A549 (cell line): ENCODE measurements at regions not wholly inside any gene's neighbourhood (a gene's known extent, or its start where the extent isn't known, plus 50 kb on each side); places are given as distances from the start of the nearest gene placed in this dataset.

ENCODE experiments used
- ATAC-seq, 2 experiments: fragments of 200-7000 bp in 1 of 2; fragments of >200 bp in 1 of 2; cut with Nextera tagmentation in 1 of 2; cut with Tn5 transposase in 1 of 2; 3 replicates each; pipeline versions ENCODE4 v1.8.0 to v1.9.1; 2018 to 2020; ENCODE audit warnings: mild to moderate bottlenecking in 1 of 2, moderate library complexity in 1 of 2
- CTCF ChIA-PET: fragments of 300-600 bp; sonication (Branson Sonifier 250); formaldehyde crosslinking; extraction: SDS; loops from one replicate; lab custom pipeline; 2021; ENCODE audit warnings: antibody characterized with exemption, inconsistent platforms; lab: Yijun Ruan, JAX
- POLR2A ChIA-PET: fragments of 350-600 bp; formaldehyde crosslinking; extraction: SDS; loops from one replicate; lab custom pipeline; 2021; ENCODE audit warnings: antibody characterized with exemption, inconsistent platforms; lab: Yijun Ruan, JAX
- DNase-seq, 2 experiments: peaks; one replicate each; pipeline versions ENCODE4 v3.0.0 to v3.0.0-alpha.2; 2011 to 2016; ENCODE audit warnings: low read depth in 1 of 2, low spot score in 1 of 2
- FAIRE-seq: peaks from 2 replicates; lab custom pipeline; 2011; peaks lifted over from hg19 to GRCh38; lab: Jason Lieb, UNC
- H3K27ac ChIP-seq, 2 experiments: fragments of >200 bp; sonication (Bioruptor Twin); formaldehyde crosslinking; 3 replicates each; pipeline ENCODE4 v1.5.1; 2016 to 2017
- H3K4me1 ChIP-seq: fragments of >200 bp; sonication (Bioruptor Twin); formaldehyde crosslinking; 3 replicates; pipeline ENCODE4 v1.6.1; 2016
- H3K4me2 ChIP-seq: fragments of >200 bp; sonication (Bioruptor Twin); formaldehyde crosslinking; 3 replicates; pipeline ENCODE4 v1.6.1; 2016
- H3K4me3 ChIP-seq: fragments of >200 bp; sonication (Bioruptor Twin); formaldehyde crosslinking; 3 replicates; pipeline ENCODE4 v1.5.1; 2016
- H3K9me3 ChIP-seq: fragments of >200 bp; sonication (Bioruptor Twin); formaldehyde crosslinking; 3 replicates; pipeline ENCODE4 v1.6.1; 2016
- BHLHE40 ChIP-seq: IDR thresholded peaks from 2 replicates; pipeline ENCODE4 v1.6.1; 2012; ENCODE audit warnings: low read depth, low read length, inconsistent platforms
- CBX8 ChIP-seq: fragments of 200-600 bp; sonication (generic); IDR thresholded peaks from 2 replicates; pipeline ENCODE4 v1.6.1; 2016
- CHD2 ChIP-seq: fragments of 150-350 bp; IDR thresholded peaks from 2 replicates; pipeline ENCODE4 v1.6.1; 2014; ENCODE audit warnings: low read length; ENCODE audit not compliant: partially characterized antibody
- CHD4 ChIP-seq: fragments of 200-600 bp; sonication (generic); IDR thresholded peaks from 2 replicates; pipeline ENCODE4 v1.6.1; 2016; ENCODE audit warnings: antibody characterized with exemption, mild to moderate bottlenecking, borderline replicate concordance
- EHF ChIP-seq: fragments of 250-450 bp; sonication (Bioruptor Pico); IDR thresholded peaks from 2 replicates; pipeline ENCODE4 v1.5.0; 2020; ENCODE audit warnings: mild to moderate bottlenecking
- ESRRA ChIP-seq: fragments of 150-350 bp; IDR thresholded peaks from 2 replicates; pipeline ENCODE4 v1.6.1; 2014; ENCODE audit warnings: mild to moderate bottlenecking, low read length, borderline replicate concordance
- FOSL2 ChIP-seq, 2 experiments: fragments of 450-650 bp in 1 of 2; fragments of >200 bp in 1 of 2; sonication (Bioruptor Twin) in 1 of 2; formaldehyde crosslinking; IDR thresholded peaks; 2 replicates each; pipeline versions ENCODE4 v1.5.0 to v1.6.1; 2016 to 2020; ENCODE audit warnings: mild to moderate bottlenecking in 1 of 2, moderate library complexity in 1 of 2
- FOXS1 ChIP-seq: fragments of 250-450 bp; sonication (Bioruptor Pico); IDR thresholded peaks from 2 replicates; pipeline ENCODE4 v1.5.0; 2020; ENCODE audit warnings: mild to moderate bottlenecking, moderate library complexity
- GATA3 ChIP-seq: IDR thresholded peaks from 2 replicates; pipeline ENCODE4 v1.6.1; 2012; ENCODE audit warnings: borderline replicate concordance
- HOXA7 ChIP-seq: fragments of 250-450 bp; sonication (Bioruptor Pico); IDR thresholded peaks from 2 replicates; pipeline ENCODE4 v1.5.0; 2020; ENCODE audit warnings: mild to moderate bottlenecking, moderate library complexity
- HOXB5 ChIP-seq: fragments of 250-450 bp; sonication (Bioruptor Pico); IDR thresholded peaks from 2 replicates; pipeline ENCODE4 v1.5.0; 2020; ENCODE audit warnings: mild to moderate bottlenecking, moderate library complexity
- JUN ChIP-seq, 2 experiments: fragments of >200 bp; sonication (Bioruptor Twin); formaldehyde crosslinking; IDR thresholded peaks; 2 replicates in 1 of 2; 3 replicates in 1 of 2; pipeline ENCODE4 v1.6.1; 2016 to 2017
- KDM1A ChIP-seq: fragments of 200-600 bp; sonication (generic); IDR thresholded peaks from 2 replicates; pipeline ENCODE4 v1.6.1; 2016; ENCODE audit warnings: low read depth, mild to moderate bottlenecking
- KDM5A ChIP-seq: fragments of 200-600 bp; sonication (generic); IDR thresholded peaks from 2 replicates; pipeline ENCODE4 v1.6.1; 2016; ENCODE audit warnings: antibody characterized with exemption, mild to moderate bottlenecking
- MAFK ChIP-seq: fragments of 450-650 bp; IDR thresholded peaks from 2 replicates; pipeline ENCODE4 v1.6.1; 2014; ENCODE audit not compliant: partially characterized antibody
- NR3C1 ChIP-seq: fragments of >200 bp; sonication (Bioruptor Twin); formaldehyde crosslinking; IDR thresholded peaks from 3 replicates; pipeline ENCODE4 v1.6.1; 2017
- RAD21 ChIP-seq, 2 experiments: fragments of >200 bp in 1 of 2; sonication (Bioruptor Twin) in 1 of 2; formaldehyde crosslinking in 1 of 2; IDR thresholded peaks in 1 of 2; conservative IDR thresholded peaks in 1 of 2; 2 replicates in 1 of 2; 3 replicates in 1 of 2; pipeline ENCODE4 v1.6.1; 2012 to 2018; ENCODE audit warnings: inconsistent platforms in 1 of 2
- RARB ChIP-seq: fragments of 250-450 bp; sonication (Bioruptor Pico); IDR thresholded peaks from 2 replicates; pipeline ENCODE4 v1.8.0; 2021; ENCODE audit warnings: mild to moderate bottlenecking, moderate library complexity
- RCOR1 ChIP-seq: fragments of 150-350 bp; IDR thresholded peaks from 2 replicates; pipeline ENCODE4 v1.6.1; 2014; ENCODE audit warnings: antibody characterized with exemption, low read length, low read depth
- RFX5 ChIP-seq: fragments of 450-650 bp; IDR thresholded peaks from 2 replicates; pipeline ENCODE4 v1.7.1; 2014; ENCODE audit warnings: antibody characterized with exemption, mild to moderate bottlenecking, moderate library complexity
- RNF2 ChIP-seq: fragments of 200-600 bp; sonication (generic); IDR thresholded peaks from 2 replicates; pipeline ENCODE4 v1.6.1; 2016; ENCODE audit warnings: low read depth, mild to moderate bottlenecking, antibody characterized with exemption, moderate library complexity, borderline replicate concordance
- TFCP2L1 ChIP-seq: fragments of 250-450 bp; sonication (Bioruptor Pico); IDR thresholded peaks from 2 replicates; pipeline ENCODE4 v1.5.0; 2021; ENCODE audit warnings: mild to moderate bottlenecking
- TP53 ChIP-seq: fragments of 250-450 bp; sonication (Bioruptor Pico); IDR thresholded peaks from 2 replicates; pipeline ENCODE4 v1.5.0; 2021; ENCODE audit warnings: mild to moderate bottlenecking, moderate library complexity
- ZC3H11A ChIP-seq: fragments of 450-650 bp; IDR thresholded peaks from 2 replicates; pipeline ENCODE4 v1.6.1; 2014; ENCODE audit warnings: antibody characterized with exemption, mild to moderate bottlenecking
- ZFP36 ChIP-seq: fragments of 450-650 bp; IDR thresholded peaks from 2 replicates; pipeline ENCODE4 v1.6.1; 2014; ENCODE audit warnings: borderline replicate concordance; ENCODE audit not compliant: partially characterized antibody
- ZNF302 ChIP-seq: fragments of 250-450 bp; sonication (Bioruptor Pico); IDR thresholded peaks from 2 replicates; pipeline ENCODE4 v1.9.0; 2021; ENCODE audit warnings: inconsistent platforms, mild to moderate bottlenecking, moderate library complexity
- ZSCAN20 ChIP-seq: fragments of 250-450 bp; sonication (Bioruptor Pico); IDR thresholded peaks from 2 replicates; pipeline ENCODE4 v1.8.0; 2022; ENCODE audit warnings: mild to moderate bottlenecking, moderate library complexity
- WGBS: methylation state at CpG from one replicate; pipeline ENCODE4 v1.1.6; 2017; ENCODE audit errors: missing lambda C conversion rate; 5-methylcytosine and 5-hydroxymethylcytosine counted together
- TF ChIP-seq, protein P1 (sequence below): fragments of 250-450 bp; sonication (Bioruptor Pico); IDR thresholded peaks from 2 replicates; pipeline ENCODE4 v1.5.0; 2020; ENCODE audit warnings: low read depth, mild to moderate bottlenecking, moderate library complexity
- TF ChIP-seq, protein P2 (sequence below): fragments of 450-650 bp; IDR thresholded peaks from 2 replicates; pipeline ENCODE4 v1.6.1; 2014; ENCODE audit warnings: antibody characterized with exemption
- TF ChIP-seq, protein P3 (sequence below): IDR thresholded peaks from 2 replicates; pipeline ENCODE4 v1.6.1; 2012
- TF ChIP-seq, protein P4 (sequence below): fragments of 150-350 bp; IDR thresholded peaks from 2 replicates; pipeline ENCODE4 v1.6.1; 2014; ENCODE audit warnings: low read depth, mild to moderate bottlenecking, low read length
- TF ChIP-seq, protein P5 (sequence below): fragments of >200 bp; sonication (Bioruptor Twin); formaldehyde crosslinking; IDR thresholded peaks from 3 replicates; pipeline ENCODE4 v1.6.1; 2016

DNA sequence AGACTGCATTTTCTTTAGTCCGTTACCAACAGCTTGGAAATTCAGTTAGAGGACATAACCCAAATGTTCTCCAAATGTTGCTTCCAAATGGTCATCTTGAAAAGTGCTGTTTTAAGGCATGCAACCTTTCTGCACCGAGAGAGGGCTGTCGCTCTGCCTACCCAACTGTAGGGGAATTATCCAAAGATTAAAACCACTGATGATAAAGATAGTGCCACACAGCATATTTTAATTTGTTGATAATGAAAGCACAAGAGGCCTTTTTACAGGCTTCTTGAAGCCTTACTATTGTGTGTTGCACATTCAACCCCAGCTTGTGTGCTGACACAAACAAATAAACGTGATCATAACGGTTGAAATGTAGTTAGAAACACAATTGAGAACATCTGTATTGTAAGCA, 121.5 kb downstream of the LMO4 start:
- DNase-seq = no peak
- no peak for FAIRE-seq
- Histone ChIP-seq H3K9me3 (no peaks in the 10 kb centered on the region; the same call in 2 of the 3 replicates), H3K4me1 (no peaks in the 10 kb centered on the region), H3K27ac (no peak overlapping the region)
- WGBS = 80% methylated on average over 5 of the region's 5 CpGs
- no peak for ATAC-seq
- POLR2A ChIA-PET = no interaction called here
- TF ChIP-seq RNF2 (no peak), MAFK (no peak), ZFP36 (no peak), RCOR1 (no peak), TP53 (CRISPR knock-in tag) (no peak), CHD4 (no peak), KDM1A (no peak), TFCP2L1 (no peak), HOXB5 (CRISPR knock-in tag) (no peak), RARB (CRISPR knock-in tag) (no peak), ZNF302 (no peak), RFX5 (no peak), GATA3 (no peak), ZSCAN20 (CRISPR knock-in tag) (no peak), NR3C1 (no peak), FOSL2 (IDR thresholded peaks at IDR 0.05) (no peak), FOSL2 (CRISPR knock-in tag; IDR thresholded peaks at IDR 0.05) (no peak), CHD2 (no peak)
- TF ChIP-seq, protein P1, sequence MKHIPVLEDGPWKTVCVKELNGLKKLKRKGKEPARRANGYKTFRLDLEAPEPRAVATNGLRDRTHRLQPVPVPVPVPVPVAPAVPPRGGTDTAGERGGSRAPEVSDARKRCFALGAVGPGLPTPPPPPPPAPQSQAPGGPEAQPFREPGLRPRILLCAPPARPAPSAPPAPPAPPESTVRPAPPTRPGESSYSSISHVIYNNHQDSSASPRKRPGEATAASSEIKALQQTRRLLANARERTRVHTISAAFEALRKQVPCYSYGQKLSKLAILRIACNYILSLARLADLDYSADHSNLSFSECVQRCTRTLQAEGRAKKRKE (CRISPR knock-in tag) = no peak
- TF ChIP-seq, protein P2, sequence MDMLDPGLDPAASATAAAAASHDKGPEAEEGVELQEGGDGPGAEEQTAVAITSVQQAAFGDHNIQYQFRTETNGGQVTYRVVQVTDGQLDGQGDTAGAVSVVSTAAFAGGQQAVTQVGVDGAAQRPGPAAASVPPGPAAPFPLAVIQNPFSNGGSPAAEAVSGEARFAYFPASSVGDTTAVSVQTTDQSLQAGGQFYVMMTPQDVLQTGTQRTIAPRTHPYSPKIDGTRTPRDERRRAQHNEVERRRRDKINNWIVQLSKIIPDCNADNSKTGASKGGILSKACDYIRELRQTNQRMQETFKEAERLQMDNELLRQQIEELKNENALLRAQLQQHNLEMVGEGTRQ = no peak
- TF ChIP-seq, all 56 proteins: peak for 0
- Histone ChIP-seq H3K4me3 (no peak overlapping the region), H3K4me2 (no peak overlapping the region)
- CTCF ChIA-PET = no interaction called here

DNA sequence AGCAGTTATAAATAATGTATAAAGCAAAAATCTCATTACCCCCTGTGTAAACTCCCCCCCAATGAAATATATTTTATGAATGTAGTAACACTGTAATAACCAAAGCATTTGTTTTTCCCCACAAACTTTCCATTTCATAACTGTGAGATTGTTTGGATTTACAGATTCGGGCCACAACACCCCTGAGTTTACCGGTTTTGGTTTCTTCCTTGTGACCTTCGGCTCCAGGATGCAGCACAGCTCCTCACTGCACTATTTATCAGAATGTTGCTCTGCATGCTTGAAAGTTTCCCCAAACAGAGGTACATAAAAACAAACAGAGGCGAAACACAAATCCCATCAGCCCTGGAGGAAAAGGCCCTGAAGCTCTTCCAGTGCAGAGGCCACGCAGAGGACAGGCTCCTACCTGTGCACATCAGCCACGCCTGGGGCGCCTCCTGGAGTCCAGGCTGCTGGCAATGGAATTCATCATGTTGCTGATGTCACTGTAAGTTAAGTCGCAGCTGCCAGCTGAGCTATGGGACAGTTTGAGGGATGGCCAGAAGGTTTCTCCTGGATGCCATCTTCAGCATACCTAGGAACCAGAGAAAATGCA, 122.0 kb downstream of the LMO4 start:
- DNase-seq = peak in 1 of 2 experiments; percentile 21
- H3K4me2 ChIP-seq = no peak overlapping the region
- no peak overlapping the region for H3K27ac ChIP-seq
- ChIA-PET CTCF (no interaction called here), POLR2A (no interaction called here)
- H3K9me3 ChIP-seq = no peaks in the 10 kb centered on the region; the same call in 2 of the 3 replicates
- H3K4me1 ChIP-seq = no peaks in the 10 kb centered on the region
- FAIRE-seq = no peak
- 67% methylated on average over 8 of the region's 8 CpGs for WGBS
- peak in 1 of 2 experiments; percentile 23; a peak in 1 of 6 replicates for ATAC-seq
- H3K4me3 ChIP-seq = no peak overlapping the region
- TF ChIP-seq, protein P3, sequence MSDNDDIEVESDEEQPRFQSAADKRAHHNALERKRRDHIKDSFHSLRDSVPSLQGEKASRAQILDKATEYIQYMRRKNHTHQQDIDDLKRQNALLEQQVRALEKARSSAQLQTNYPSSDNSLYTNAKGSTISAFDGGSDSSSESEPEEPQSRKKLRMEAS = no peak
- TF ChIP-seq HOXB5 (CRISPR knock-in tag) = no peak
- TF ChIP-seq CBX8 = no peak
- TF ChIP-seq JUN (IDR thresholded peaks at IDR 0.05) = no peak
- TF ChIP-seq ESRRA = no peak
- no peak for TF ChIP-seq CHD4
- TF ChIP-seq, protein P1 (CRISPR knock-in tag) = no peak
- no peak for TF ChIP-seq ZC3H11A
- no peak for TF ChIP-seq TFCP2L1
- TF ChIP-seq, protein P4, sequence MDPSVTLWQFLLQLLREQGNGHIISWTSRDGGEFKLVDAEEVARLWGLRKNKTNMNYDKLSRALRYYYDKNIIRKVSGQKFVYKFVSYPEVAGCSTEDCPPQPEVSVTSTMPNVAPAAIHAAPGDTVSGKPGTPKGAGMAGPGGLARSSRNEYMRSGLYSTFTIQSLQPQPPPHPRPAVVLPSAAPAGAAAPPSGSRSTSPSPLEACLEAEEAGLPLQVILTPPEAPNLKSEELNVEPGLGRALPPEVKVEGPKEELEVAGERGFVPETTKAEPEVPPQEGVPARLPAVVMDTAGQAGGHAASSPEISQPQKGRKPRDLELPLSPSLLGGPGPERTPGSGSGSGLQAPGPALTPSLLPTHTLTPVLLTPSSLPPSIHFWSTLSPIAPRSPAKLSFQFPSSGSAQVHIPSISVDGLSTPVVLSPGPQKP = no peak
- no peak for TF ChIP-seq KDM5A
- TF ChIP-seq, protein P5, sequence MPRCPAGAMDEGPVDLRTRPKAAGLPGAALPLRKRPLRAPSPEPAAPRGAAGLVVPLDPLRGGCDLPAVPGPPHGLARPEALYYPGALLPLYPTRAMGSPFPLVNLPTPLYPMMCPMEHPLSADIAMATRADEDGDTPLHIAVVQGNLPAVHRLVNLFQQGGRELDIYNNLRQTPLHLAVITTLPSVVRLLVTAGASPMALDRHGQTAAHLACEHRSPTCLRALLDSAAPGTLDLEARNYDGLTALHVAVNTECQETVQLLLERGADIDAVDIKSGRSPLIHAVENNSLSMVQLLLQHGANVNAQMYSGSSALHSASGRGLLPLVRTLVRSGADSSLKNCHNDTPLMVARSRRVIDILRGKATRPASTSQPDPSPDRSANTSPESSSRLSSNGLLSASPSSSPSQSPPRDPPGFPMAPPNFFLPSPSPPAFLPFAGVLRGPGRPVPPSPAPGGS = no peak
- no peak for TF ChIP-seq HOXA7
- TF ChIP-seq EHF (CRISPR knock-in tag) = no peak
- TF ChIP-seq RFX5 = no peak
- no peak for TF ChIP-seq BHLHE40
- TF ChIP-seq FOXS1 (CRISPR knock-in tag) = no peak
- TF ChIP-seq RAD21 (conservative IDR thresholded peaks at IDR 0.05 in 1 of 2, IDR thresholded peaks at IDR 0.05 in 1 of 2) = no peak
